Type B pancreatic cell (in vitro differentiated cells): ENCODE measurements at regions not wholly inside any gene's neighbourhood (a gene's known extent, or its start where the extent isn't known, plus 50 kb on each side); places are given as distances from the start of the nearest gene placed in this dataset.

Experiments
- DNase-seq: peaks from one replicate; pipeline ENCODE4 v3.0.0; 2021; ENCODE audit warnings: mixed read lengths; ENCODE audit not compliant: unreplicated experiment; ENCODE audit errors: extremely low spot score
- H3K27ac Mint-ChIP-seq: 2 replicates; pipeline ENCODE4 v1.8.0; 2021; ENCODE audit warnings: mild to moderate bottlenecking, mixed read lengths
- H3K27me3 Mint-ChIP-seq: 2 replicates; pipeline ENCODE4 v1.8.0; 2021; ENCODE audit warnings: mixed read lengths
- H3K36me3 Mint-ChIP-seq: 2 replicates; pipeline ENCODE4 v1.8.0; 2021; ENCODE audit warnings: mixed read lengths
- H3K4me1 Mint-ChIP-seq: one replicate; pipeline ENCODE4 v1.8.0; 2021; ENCODE audit warnings: mixed read lengths; ENCODE audit not compliant: unreplicated experiment
- H3K4me3 Mint-ChIP-seq: 2 replicates; pipeline ENCODE4 v1.8.0; 2021; ENCODE audit warnings: mild to moderate bottlenecking, mixed read lengths
- H3K9me3 Mint-ChIP-seq: 2 replicates; pipeline ENCODE4 v1.8.0; 2021; ENCODE audit warnings: mixed read lengths
- TF ChIP-seq, protein P1 (sequence below): fragments of 200-600 bp; sonication (generic); conservative IDR thresholded peaks from 2 replicates; pipeline ENCODE4 v1.5.0; 2021; ENCODE audit warnings: antibody characterized with exemption, mild to moderate bottlenecking

DNA sequence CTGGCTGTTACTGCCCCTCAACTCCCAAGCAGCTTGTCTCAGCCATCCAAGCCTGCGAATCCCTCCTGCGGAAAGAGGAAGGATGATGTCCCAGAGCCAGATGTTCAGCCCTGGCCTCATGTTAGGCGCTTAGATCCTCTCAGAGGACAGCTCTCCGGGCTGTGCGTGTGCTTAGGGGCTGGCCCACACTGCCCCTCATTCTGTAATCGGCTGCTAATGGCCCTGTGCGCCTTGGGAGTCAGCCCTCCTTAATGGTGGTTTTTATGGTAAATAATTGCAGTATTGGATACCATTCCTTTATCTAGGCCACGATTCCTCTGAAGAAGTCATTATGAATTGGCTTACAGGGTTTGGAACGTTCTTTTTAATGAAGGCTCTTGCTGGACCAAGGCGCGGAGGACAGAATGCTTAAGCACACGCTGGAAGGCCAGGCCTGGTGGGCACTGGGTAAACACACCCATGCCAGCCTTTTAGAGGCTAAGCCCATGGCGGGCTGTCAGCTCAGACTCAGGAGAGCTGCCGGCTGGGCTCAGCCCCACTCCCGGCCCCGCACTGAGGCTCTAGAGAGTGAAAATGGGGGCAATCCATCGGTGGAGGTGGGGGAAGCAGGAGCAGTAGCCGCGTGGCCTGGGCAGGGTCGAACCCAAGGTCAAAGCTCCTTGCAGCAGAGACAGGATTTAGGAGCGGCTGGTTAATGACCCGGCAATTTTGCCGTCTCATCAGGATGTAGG, 1157.5 kb downstream of the BRD1 start:
- peaks cover 5% of the 10 kb centered on the region for H3K9me3 Mint-ChIP-seq
- H3K27ac Mint-ChIP-seq = no peak overlapping the region
- no peaks in the 10 kb centered on the region for H3K27me3 Mint-ChIP-seq
- H3K36me3 Mint-ChIP-seq = peaks cover 3% of the 10 kb centered on the region
- H3K4me3 Mint-ChIP-seq = no peak overlapping the region
- TF ChIP-seq, protein P1, sequence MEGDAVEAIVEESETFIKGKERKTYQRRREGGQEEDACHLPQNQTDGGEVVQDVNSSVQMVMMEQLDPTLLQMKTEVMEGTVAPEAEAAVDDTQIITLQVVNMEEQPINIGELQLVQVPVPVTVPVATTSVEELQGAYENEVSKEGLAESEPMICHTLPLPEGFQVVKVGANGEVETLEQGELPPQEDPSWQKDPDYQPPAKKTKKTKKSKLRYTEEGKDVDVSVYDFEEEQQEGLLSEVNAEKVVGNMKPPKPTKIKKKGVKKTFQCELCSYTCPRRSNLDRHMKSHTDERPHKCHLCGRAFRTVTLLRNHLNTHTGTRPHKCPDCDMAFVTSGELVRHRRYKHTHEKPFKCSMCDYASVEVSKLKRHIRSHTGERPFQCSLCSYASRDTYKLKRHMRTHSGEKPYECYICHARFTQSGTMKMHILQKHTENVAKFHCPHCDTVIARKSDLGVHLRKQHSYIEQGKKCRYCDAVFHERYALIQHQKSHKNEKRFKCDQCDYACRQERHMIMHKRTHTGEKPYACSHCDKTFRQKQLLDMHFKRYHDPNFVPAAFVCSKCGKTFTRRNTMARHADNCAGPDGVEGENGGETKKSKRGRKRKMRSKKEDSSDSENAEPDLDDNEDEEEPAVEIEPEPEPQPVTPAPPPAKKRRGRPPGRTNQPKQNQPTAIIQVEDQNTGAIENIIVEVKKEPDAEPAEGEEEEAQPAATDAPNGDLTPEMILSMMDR = no peak
- DNase-seq = no peak
- peaks cover 15% of the 10 kb centered on the region for H3K4me1 Mint-ChIP-seq

GRCh38 chr22:48669226-48669625, 1158.4 kb downstream of the BRD1 start:
- peaks cover 15% of the 10 kb centered on the region for H3K4me1 Mint-ChIP-seq
- peaks cover 5% of the 10 kb centered on the region for H3K36me3 Mint-ChIP-seq
- no peak for DNase-seq
- H3K4me3 Mint-ChIP-seq = no peak overlapping the region
- no peak overlapping the region for H3K27ac Mint-ChIP-seq
- H3K9me3 Mint-ChIP-seq = peaks cover 5% of the 10 kb centered on the region
- TF ChIP-seq, protein P1 = no peak
- H3K27me3 Mint-ChIP-seq = no peaks in the 10 kb centered on the region

GRCh38 chr22:48667289-48667688, 1160.4 kb downstream of the BRD1 start:
- H3K27ac Mint-ChIP-seq = no peak overlapping the region
- TF ChIP-seq, protein P1 = no peak
- peaks cover 15% of the 10 kb centered on the region for H3K4me1 Mint-ChIP-seq
- H3K4me3 Mint-ChIP-seq = no peak overlapping the region
- peaks cover 7% of the 10 kb centered on the region for H3K36me3 Mint-ChIP-seq
- H3K27me3 Mint-ChIP-seq = no peaks in the 10 kb centered on the region
- DNase-seq = no peak
- H3K9me3 Mint-ChIP-seq = peaks cover 5% of the 10 kb centered on the region

DNA sequence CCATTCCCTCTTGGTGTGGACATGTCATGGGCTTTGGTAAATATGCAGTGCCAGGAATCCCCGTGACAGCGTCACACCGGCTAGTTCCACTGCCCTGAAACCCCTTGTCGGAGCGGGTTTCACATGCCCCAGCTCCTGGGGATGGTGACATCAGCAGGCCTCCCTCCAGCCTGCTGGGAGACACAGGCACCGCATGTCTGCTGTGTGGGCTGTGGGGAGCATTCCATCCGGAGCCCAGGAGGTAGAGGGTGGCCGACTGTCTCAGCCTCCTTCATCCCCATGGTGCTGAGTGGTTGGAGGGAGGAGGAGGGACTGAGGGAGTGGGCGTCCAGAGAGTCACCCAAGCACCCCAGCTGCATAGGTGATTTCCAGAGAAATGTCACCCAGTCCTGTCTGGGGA, 1161.1 kb downstream of the BRD1 start:
- Mint-ChIP-seq H3K9me3 (no peaks in the 10 kb centered on the region), H3K4me3 (no peak overlapping the region), H3K27ac (no peak overlapping the region), H3K36me3 (peaks cover 3% of the 10 kb centered on the region), H3K27me3 (no peaks in the 10 kb centered on the region), H3K4me1 (peaks cover 15% of the 10 kb centered on the region)
- no peak for DNase-seq
- TF ChIP-seq, protein P1 = no peak

DNA sequence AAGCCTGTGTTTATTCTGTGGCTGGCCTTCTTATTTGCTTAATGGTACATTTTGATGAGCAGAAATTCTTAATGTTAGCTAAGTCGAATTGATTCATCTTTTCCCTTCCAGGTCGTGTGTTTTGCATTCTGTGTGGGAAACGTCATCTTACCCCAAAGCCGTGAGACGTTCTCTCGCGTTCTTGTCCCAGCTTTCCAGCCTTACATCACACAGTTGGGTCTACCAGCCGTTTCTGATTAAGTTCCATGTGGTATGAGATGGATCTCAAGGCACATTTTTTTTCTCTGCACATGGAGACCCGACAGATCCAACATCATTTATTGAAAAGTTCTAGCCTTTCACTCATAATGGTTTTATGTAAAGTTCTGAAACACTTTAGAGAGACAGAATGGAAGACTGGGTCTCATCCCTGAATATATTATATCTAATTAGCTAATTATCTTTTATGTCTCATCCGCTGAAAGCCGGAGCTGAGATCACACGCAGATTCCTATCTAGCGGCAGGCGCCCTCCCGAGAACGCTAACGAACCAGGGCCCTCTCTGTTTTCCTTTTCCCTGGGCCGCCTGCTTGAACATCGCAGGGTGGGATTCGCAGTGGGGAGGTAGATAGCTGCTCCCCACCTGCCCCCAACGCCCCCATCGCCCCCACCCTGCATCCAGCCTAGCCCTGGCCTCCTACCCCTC, 1162.2 kb downstream of the BRD1 start:
- H3K4me3 Mint-ChIP-seq = no peak overlapping the region
- TF ChIP-seq, protein P1 = no peak
- no peak overlapping the region for H3K27ac Mint-ChIP-seq
- no peaks in the 10 kb centered on the region for H3K9me3 Mint-ChIP-seq
- peaks cover 11% of the 10 kb centered on the region for H3K4me1 Mint-ChIP-seq
- DNase-seq = no peak
- H3K27me3 Mint-ChIP-seq = no peaks in the 10 kb centered on the region
- H3K36me3 Mint-ChIP-seq = peaks cover 3% of the 10 kb centered on the region
